HG03280 (cell line): ENCODE measurements at regions not wholly inside any gene's neighbourhood (a gene's known extent, or its start where the extent isn't known, plus 50 kb on each side); places are given as distances from the start of the nearest gene placed in this dataset.
"Not testable (repeated sequence)": the region's sequence is repeated elsewhere in the genome, so short reads cannot be mapped to it uniquely, and the experiment has no call there.

ENCODE experiments used
- ATAC-seq: cut with Tn5 transposase; IDR thresholded peaks from one replicate; pipeline ENCODE4 v1.9.1; 2021; ENCODE audit warnings: mild to moderate bottlenecking, moderate library complexity; ENCODE audit not compliant: unreplicated experiment

DNA sequence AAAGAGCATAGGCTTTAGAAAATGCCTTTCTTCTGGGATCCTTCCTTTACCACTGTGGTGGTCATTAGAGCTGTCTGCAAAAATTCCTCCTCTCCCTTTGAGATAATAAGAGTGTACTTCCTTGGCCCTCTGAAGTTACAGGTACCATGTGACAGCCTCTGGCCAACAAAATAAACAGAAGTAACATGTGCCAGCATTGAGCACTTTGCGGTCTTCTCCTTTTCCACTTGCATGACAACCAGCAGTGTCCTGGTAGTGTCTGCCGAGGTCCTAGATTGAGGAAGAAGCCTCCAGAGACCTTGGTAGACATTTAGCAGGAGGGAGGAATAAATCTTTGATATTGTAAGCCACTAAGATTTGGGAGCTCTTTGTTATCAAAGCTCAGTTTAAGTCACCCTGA is 87.5 kb upstream of the ARID1B start:
- no peak for ATAC-seq

DNA sequence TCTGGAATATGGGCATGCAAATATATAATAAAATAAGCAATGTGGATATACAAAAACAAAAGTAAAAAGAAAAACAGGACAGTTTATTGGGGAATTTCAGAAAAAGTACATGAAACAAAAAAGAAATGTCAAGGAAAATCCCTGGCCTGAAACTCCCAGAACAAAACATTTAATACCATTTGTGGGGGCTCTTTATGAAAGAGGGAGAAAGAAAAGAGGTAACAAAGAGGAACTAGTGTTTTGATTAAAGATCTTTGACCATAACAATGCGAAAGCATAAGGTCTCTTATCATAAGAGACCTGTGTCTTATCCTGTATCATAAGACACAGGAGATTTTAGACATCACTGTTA is 88.6 kb upstream of the ARID1B start:
- no peak for ATAC-seq

DNA sequence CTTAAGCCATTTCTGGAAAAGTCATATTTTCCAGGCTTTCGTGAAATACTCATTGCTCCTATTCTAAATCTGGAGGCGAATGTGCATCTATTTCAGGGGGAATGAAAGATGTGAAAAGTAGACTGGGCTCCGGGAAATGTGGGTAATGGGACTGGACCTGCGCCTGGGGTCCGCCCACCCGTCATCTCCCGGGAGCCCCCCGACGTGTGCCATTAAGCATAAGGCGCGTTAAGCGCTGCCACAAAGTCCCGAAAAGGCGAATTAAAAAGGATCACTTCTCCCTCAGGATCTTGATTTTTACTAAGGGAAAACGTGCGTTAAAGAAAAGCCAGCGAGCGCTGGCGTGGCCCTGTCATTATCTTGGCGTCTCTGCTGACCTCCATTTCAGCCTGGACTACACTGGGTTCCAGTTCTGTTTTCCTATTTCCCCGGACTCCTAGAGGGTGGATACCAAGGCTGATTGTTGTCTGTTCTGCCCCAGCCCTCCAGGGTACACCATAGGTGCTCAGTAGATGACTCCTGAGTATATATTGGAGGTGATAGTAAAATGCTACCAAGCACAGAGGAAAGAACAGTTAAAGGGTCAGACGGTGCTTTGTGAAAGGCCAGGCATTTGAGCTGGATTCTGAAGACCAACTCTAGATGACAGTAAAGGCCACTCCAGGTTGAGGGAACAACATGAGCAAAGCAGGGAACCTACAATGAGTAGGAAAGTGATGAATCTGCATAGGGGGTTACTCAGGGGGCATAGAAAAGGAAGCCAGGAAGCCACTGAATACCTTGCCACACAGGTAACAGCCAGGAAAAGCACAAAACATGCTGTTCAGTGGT is 89.2 kb upstream of the ARID1B start:
- ATAC-seq: no peak

DNA sequence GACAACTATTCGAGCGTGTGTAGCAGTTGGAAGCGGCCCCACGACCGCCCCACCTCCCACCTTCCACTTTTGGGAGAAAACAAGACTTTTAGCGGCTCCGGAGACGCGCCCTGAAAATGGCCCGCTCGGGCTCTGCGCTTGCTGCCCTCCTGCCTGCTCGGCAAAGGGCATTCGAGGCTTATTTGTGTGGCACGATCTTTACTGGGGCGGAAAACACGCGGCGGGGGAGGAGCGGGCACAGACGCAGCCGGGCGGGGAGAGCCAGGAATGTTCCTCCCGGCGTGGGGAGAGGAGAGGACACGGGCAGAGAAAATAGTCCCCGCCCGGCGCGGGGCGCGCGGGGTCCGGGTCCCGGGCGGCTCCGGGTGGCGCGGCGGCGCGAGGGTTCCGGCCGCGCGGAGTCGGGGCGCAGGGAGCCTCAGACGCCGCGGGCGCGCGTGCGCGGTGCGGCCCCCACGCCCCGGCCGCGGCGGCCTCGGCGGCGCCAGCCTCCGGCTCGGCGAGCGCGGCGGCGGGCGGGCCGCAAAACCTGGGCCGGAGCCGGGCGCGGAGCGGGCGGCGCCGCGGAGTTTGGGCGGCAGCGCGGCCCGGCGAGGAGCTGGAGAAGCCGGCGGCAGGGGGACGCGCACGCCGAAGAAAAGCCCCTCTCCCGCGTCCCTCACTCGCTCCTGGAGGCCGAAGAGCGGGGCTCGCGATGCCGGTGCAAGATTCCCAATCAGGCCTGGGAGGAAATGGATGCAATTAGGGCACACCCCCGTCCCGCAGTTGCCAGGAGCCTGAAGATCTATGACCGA is 90.0 kb upstream of the ARID1B start:
- ATAC-seq: peak; percentile 80

DNA sequence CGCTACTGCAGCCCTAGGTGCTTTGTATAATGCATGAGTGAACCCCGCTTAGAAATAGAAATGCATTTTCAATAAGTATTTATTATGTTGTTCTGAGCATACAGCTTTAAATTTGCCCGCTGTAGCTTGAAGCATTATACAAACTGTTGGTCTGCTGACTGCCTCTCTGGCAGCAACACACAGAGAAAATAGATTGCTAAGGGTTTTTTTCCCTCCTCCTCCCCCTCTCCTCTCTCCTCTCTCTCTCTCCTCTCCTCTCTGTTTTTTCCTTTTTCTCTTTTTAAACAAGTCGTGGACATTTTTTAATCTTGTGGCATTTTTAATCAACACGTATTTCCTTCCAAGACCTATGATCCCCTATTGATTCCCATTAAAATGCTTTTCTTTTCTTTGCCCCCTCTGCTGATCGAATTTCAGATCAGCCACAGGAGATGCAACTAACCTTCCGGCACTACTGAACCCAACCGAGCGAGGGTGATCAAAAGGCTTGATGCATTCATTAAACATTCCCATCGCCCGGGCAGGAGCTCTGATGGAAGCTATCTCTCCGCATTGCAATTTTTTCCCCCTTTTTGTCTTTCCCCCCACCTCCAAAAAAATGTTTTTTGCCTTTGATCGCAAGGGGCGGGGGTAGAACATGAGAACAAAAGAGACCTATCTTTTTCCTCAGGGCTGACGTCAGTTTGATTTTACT is 90.7 kb upstream of the ARID1B start:
- ATAC-seq: no peak

DNA sequence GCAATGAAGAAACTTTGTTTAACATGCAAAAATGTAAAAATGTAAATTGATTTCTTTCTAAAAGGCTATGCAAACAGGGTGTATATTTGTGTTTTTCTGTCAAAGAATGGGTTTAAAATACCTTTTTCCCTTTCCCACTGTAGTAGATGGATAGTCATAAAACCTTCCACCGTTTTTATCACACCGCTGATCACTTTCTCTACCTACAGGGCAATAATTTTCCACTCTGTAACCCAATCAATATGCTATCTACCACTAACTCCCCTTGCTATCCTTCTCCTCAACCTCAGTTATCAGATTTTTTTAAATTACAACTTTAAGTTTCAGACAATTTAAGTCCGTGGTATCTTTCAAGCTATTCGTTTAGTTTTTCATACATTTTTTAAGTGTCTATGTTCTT is 91.4 kb upstream of the ARID1B start:
- ATAC-seq: no peak

DNA sequence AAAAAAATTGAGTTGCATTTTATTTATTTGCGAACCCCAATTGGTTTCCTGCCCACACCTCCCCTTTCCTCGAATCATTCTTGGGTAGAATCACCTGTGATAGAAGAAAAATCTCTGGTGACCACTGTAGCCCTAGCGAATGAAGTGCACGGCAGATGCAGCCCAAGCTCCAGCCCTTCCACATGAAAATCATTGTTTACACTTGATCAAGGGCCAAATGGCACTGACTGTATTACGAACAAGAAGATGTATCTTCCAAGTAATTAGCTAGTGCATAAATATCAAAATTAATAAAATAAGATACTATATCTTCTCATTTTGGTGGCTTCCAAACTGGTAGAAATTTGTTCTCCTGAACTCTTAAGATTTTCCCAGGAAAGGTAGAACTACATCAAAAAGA is 93.4 kb upstream of the ARID1B start:
- no peak for ATAC-seq

DNA sequence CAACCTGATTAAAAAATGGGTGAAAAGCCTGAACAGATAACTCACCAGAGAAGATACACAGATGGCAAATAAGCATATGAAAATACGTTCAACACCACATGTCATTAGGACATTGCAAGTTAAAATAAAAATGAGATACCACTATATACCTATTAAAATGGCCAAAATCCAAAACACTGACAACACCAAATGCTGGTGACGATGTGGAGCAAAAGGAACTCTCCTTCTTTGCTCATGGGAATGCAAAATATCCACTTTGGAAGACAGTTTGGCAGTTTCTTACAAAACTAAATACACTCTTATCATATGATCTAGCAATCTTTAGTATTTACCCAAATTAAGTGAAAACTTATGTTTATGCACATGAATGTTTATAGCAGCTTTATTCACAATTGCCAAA is 100.5 kb upstream of the ARID1B start:
- ATAC-seq: no peak

DNA sequence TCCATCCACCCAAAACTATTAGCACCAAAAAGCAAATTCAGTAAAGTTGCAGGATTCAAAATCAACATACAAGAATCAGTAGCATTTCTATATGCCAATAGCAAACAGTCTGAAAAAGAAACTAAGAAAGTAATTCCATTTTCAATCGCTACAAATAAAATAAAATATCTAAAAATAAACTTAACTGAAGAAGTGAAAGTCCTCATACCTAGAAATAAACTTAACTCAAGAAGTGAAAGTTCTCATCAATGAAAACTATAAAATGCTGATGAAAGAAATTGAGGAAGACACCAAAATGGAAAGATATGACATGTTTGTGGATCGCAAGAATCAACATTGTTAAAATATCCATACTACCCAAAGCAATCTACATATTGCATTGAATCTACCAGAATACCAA is 103.0 kb upstream of the ARID1B start:
- no peak for ATAC-seq

DNA sequence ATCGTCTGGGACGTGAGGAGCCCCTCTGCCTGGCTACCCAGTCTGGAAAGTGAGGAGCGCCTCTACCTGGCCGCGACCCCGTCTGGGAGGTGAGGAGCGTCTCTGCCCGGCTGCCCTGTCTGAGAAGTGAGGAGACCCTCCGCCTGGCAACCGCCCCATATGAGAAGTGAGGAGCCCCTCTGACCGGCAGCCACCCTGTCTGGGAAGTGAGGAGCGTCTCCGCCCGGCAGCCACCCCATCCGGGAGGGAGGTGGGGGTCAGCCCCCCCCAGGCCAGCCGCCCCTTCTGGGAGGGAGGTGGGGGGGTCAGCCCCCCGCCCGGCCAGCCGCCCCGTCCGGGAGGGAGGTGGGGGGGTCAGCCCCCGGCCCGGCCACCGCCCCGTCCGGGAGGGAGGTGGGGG is 107.1 kb upstream of the ARID1B start:
- ATAC-seq: not testable (repeated sequence)

DNA sequence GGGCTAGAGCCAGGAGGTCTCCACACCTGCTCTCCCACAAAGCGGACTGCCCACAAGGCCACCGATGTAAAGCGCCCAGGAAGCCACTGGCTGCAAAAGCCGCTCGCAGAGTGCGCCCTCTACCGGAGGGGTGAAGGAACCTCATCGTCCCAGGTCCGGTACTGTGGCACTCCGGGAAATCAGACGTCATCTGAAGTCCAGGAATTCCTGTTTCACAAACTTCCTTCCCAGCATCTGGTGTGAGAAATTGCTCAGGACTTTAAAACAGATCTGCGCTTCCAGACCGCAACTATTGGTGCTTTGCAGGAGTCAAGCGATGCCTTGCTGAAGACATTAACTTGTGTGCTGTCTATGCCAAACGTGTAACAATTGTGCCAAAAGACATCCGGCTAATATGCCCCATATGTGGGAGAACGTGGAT is 115.1 kb upstream of the ARID1B start:
- ATAC-seq: no peak

DNA sequence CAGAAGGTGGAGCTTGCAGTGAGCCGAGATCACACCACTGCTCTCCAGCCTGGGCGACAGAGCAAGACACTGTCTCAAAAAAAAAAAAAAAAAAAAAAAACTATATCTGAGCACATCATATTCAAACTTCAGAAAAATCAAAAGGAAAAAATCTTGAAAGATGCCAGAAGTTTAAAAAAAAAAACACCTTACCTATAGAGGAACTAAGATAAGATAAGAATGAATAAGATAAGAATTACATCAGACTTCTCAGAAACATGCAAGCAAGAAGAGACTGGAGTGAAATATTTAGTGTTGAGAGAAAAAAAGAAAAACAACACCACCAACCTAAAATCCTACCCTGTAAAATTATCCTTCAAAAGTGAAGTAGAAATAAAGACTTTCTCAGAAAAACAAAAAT is 116.8 kb upstream of the ARID1B start:
- no peak for ATAC-seq

DNA sequence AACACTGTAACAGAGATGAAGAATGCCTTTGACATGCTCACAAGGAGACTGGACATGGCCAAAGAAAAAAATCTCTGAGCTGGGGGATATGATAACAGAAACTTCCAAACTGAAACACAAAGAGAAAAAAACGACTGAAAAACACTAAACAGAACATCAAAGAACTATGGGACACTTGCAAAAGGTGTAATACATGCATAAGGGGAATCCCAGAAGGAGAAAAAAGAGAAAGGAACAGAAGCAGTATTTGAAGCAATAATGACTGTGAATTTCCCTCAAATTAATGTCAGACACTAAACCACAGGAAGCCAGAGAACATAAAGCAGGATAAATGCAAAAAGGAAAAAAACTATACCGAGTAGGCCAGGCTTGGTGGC is 117.4 kb upstream of the ARID1B start:
- no peak for ATAC-seq

DNA sequence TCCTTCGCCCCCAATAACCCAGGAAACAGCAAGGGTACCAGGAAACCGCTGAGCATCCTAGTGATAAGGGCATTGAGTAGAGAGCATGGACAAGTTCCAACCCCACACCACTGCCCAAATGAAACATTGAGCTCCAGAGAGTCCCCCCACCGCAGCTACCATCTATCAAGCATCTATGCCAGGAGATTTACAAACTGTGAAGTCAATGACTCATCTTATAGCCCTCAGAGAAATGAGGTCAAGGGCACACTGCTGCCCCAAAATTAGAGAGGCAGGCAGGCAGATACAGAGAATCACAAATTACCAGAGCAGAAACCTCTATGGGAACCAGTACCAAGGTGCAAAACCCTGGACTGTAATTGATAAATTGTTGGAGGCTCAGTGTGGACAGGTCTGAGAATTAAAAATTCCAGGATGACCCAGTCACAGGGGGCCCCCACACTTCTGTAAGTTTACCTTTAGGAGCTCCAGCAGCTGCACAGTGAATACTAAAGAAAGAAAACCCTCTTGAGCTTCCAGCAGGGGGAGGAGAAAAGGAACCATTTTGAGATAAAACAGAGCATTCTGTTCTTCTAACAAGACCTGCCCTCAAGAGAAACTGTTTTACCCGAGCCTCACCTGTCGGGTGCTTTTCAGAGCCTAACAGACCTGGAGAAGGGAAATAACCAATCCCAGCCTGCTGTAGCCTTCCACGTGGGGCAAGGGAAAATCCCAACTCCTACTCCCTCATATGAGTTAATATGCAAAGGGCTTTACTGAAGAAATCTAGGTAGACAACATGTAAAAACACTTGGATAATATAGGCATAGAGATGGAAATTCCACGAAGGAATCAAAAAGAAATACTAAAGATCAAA is 118.0 kb upstream of the ARID1B start:
- no peak for ATAC-seq

DNA sequence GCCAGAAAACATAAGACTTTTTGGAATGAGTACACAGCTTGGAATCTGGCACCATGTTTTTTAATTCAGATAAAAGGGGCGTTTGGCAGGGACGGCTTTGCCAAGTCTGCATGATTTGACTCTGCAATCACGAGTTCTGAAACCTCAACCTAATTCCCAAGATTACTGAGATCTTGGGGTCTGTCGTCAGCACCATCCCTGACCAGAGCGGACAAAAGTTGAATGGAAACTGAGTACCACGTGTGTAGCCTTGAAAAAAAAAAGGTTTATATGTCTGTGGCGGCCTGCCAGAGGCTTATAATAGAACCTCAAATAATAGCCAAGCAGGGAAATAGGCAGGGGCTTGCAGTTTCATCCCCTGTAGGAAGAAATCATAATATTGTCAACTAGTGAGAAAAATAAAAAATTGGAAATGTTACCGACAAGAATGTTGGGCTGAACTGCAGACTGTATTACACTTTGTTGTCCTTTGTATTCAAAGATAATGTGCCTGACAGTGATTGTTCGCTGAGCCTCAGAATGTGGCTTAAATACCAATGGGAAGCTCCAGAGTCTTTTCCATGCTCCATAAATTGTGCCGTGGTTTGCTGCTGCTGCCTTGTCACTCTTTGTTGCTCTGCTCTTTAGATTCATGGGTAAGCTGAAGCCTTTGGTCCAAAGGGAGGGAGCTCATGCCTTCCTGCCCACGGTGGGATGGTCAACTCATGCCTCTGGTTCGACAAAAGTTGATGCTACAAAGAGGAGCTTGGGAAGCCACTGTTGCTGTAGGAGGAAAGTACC is 118.8 kb upstream of the ARID1B start:
- ATAC-seq: no peak

DNA sequence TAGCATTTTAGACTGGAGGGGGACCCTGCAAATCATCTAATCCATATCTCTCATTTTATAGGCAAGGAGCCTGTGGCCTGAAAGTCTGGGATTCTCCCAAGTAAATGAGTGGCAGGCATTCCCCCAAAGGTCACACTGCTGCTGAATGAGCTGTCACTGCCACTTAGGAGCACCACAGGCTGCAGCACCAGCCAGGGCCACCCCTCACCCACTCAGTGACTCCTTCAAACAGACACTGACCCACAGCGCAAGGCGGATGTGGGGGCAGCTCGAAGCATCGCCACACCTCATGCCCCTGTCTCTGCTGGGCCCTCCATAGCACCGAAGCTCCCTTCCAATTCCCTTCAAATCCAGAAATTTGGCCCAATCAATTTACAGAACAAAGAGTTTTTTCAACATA is 119.9 kb upstream of the ARID1B start:
- ATAC-seq: no peak

DNA sequence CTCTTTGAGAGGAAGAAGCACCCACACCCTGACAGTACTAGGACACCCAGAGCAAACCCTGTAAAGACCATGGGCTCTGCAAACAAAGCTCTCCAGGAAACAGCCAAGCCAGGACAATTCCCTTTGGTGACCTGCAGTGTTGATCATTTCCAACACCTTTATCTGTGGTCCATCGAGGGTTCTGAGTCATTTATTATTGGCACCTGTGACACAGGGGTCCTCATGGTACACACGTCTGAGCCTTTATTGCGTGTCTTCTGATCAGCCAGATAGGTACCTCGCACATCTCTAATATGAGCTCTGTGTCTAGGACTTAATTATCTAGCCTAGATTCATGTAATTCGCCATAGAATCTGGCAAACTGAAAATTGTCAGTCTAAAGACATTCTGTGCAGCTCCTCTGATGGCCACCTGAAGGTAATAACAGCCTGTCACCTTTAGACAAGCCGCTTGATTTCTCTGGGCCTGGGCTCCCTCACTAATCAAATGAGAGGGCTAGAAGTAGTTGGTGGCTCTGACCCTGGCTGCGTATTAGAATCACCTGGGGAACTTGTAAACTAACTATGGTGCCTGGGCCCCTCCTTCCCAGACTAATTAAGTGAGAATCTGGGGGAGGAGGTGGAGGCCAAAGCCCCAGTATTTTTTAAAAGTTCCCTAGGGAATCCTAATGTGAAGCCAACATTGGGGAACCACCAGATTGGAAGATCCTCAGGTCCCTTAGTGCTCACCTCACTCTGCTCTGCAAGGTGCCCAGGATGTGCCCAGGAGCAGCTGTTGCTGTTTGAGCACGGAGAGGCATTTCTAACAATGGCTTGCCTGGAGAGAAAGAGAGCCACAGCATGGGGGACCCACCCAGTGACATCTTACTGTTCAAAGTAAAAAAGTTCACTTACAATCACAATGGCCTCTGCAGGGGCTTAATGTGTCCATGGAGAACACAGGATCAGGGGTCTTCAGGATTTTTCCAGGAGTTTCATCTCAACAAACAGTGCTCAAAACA is 122.0 kb upstream of the ARID1B start:
- ATAC-seq: no peak

DNA sequence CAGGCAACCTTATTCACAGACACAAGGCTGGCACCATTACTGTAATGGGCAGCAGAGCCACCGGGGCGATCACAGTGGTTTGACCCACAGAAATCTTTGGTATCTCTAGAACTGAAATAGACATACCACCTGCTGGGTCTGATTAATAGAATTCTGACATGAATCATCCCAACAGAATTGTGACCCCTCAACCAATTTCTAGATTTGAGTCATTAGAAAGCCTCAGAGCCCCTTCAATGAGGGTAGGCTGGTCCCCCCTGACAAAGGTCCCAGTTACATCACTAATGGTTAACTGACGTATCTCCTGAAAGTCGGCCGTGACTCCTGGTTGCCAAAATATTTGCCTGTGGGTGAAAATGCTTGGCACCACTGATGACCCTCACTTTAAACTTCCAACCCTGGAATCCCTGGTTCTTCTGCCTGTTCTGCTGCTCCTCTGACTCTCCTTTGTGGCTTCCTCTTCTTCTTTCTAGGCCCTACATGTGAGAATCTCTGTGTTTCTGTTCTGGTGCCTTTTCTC is 124.9 kb upstream of the ARID1B start:
- no peak for ATAC-seq

DNA sequence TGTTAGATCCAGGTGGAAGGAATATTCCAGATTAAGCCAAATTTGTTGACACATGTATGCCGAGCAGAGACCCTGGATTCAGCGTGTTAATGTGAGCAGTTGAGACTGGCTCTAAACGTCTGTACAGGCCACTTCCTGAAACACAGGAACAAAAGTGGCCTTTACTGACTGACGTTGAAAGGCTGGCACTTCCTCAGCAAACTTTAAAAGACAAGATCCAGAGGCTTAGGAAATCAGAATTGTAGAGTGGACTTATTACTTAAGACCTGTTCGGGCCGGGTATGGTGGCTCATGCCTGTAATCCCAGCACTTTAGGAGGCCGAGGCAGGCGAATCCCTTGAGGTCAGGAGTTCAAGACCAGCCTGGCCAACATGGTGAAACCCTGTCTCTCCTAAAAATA is 125.7 kb upstream of the ARID1B start:
- ATAC-seq: no peak
